Endothelial cell of umbilical vein (primary cell): ENCODE measurements at regions not wholly inside any gene's neighbourhood (a gene's known extent, or its start where the extent isn't known, plus 50 kb on each side); places are given as distances from the start of the nearest gene placed in this dataset.

Experiments
- BruUV-seq: library from RNA; stranded (reverse); fragments of 400-500 nt; replicated peaks from 2 replicates; lab custom pipeline; 2021; lab: Mats Ljungman, UMichigan
- CTCF ChIA-PET: fragments of 300-600, 350-600 bp; sonication (Branson Sonifier 250); formaldehyde crosslinking; loops from one replicate; lab custom pipeline; 2021; ENCODE audit warnings: antibody characterized with exemption, inconsistent platforms; lab: Charles Lee
- POLR2A ChIA-PET: fragments of 300-600, 350-600 bp; sonication (Branson Sonifier 250); formaldehyde crosslinking; loops from one replicate; lab custom pipeline; 2021; ENCODE audit warnings: antibody characterized with exemption, inconsistent platforms; lab: Charles Lee
- DNase-seq: peaks from one replicate; pipeline ENCODE4 v3.0.0-alpha.2; 2011; ENCODE audit warnings: low read depth, low spot score
- FAIRE-seq: peaks from 2 replicates; lab custom pipeline; 2011; peaks lifted over from hg19 to GRCh38; lab: Jason Lieb, UNC
- H2AFZ ChIP-seq: 2 replicates; pipeline ENCODE4 v1.6.0; 2012; ENCODE audit warnings: low read depth, low read length, control low read depth, inconsistent platforms
- H3K27ac ChIP-seq: 2 replicates; pipeline ENCODE4 v1.5.1; 2011; ENCODE audit warnings: low read depth, mild to moderate bottlenecking, control low read depth, low read length, moderate library complexity; ENCODE audit not compliant: insufficient read depth
- H3K27me3 ChIP-seq, 2 experiments: 2 replicates each; pipeline versions ENCODE4 v1.6.0 to v1.6.1; 2011; ENCODE audit warnings: low read length in 2 of 2, mixed read lengths in 1 of 2; ENCODE audit not compliant: control insufficient read depth in 2 of 2, insufficient read depth in 2 of 2
- H3K36me3 ChIP-seq, 2 experiments: 2 replicates in 1 of 2; 3 replicates in 1 of 2; pipeline ENCODE4 v1.5.1; 2011; ENCODE audit warnings: low read length in 2 of 2, mild to moderate bottlenecking in 1 of 2, moderate library complexity in 1 of 2; ENCODE audit not compliant: control insufficient read depth in 2 of 2, insufficient read depth in 2 of 2; ENCODE audit errors: extremely low read depth in 1 of 2
- H3K4me1 ChIP-seq: 3 replicates; pipeline ENCODE4 v1.5.1; 2011; ENCODE audit warnings: mild to moderate bottlenecking, low read length; ENCODE audit not compliant: control insufficient read depth, insufficient read depth; ENCODE audit errors: extremely low read depth
- H3K4me2 ChIP-seq: 2 replicates; pipeline ENCODE4 v1.6.1; 2011; ENCODE audit warnings: low read length, control low read depth, mixed read lengths; ENCODE audit not compliant: insufficient read depth
- H3K4me3 ChIP-seq, 3 experiments: fragments of 200-600 bp in 1 of 3; sonication (generic), shearing (Covaris generic) in 1 of 3; replicated peaks in 1 of 3; 2 replicates each; pipeline ENCODE4 v1.5.1; 2011 to 2016; ENCODE audit warnings: control low read depth in 3 of 3, low read length in 3 of 3, mild to moderate bottlenecking in 2 of 3, inconsistent platforms in 1 of 3, low read depth in 1 of 3, moderate library complexity in 1 of 3; ENCODE audit not compliant: insufficient read depth in 1 of 3
- H3K79me2 ChIP-seq: 2 replicates; pipeline ENCODE4 v1.6.0; 2012; ENCODE audit warnings: low read length, inconsistent platforms; ENCODE audit not compliant: control insufficient read depth, insufficient read depth
- H3K9ac ChIP-seq: replicated peaks from 2 replicates; pipeline ENCODE3; 2011; ENCODE audit warnings: low read length, control low read depth; ENCODE audit not compliant: insufficient read depth; ENCODE audit errors: extremely low read depth
- H3K9me1 ChIP-seq: replicated peaks from 3 replicates; pipeline ENCODE4 v1.6.0; 2011; ENCODE audit warnings: mild to moderate bottlenecking, low read length; ENCODE audit not compliant: control insufficient read depth, insufficient read depth; ENCODE audit errors: extremely low read depth
- H3K9me3 ChIP-seq: replicated peaks from 2 replicates; pipeline ENCODE4 v1.5.1; 2012; ENCODE audit warnings: low read length, inconsistent platforms; ENCODE audit not compliant: control insufficient read depth, insufficient read depth
- H4K20me1 ChIP-seq: replicated peaks from 2 replicates; pipeline ENCODE3; 2011; ENCODE audit warnings: mild to moderate bottlenecking, low read length; ENCODE audit not compliant: control insufficient read depth, insufficient read depth; ENCODE audit errors: extremely low read depth
- CTCF ChIP-seq, 2 donors: IDR thresholded peaks; 1 replicate in 1 of 2; 2 replicates in 1 of 2; pipeline ENCODE4 v1.5.1; 2011; ENCODE audit warnings: low read length in 2 of 2, mild to moderate bottlenecking in 2 of 2, moderate library complexity in 2 of 2, control low read depth in 1 of 2, inconsistent platforms in 1 of 2, low read depth in 1 of 2; ENCODE audit not compliant: insufficient read depth in 1 of 2; ENCODE audit errors: extremely low read depth in 1 of 2
- EZH2 ChIP-seq: IDR thresholded peaks from 2 replicates; pipeline ENCODE4 v1.6.1; 2012; ENCODE audit warnings: borderline replicate concordance, low read depth, mild to moderate bottlenecking, moderate library complexity, low read length, inconsistent platforms; ENCODE audit not compliant: severe bottlenecking
- FOS ChIP-seq: IDR thresholded peaks from 2 replicates; pipeline ENCODE4 v1.6.1; 2011; ENCODE audit warnings: mild to moderate bottlenecking, low read length, moderate library complexity, borderline replicate concordance; ENCODE audit not compliant: insufficient read depth
- GATA2 ChIP-seq: IDR thresholded peaks from 2 replicates; pipeline ENCODE4 v1.7.0; 2011; ENCODE audit warnings: low read depth, mild to moderate bottlenecking, moderate library complexity, mixed read lengths, low read length; ENCODE audit not compliant: insufficient read length, insufficient read depth
- JUN ChIP-seq: IDR thresholded peaks from 2 replicates; pipeline ENCODE4 v1.6.1; 2011; ENCODE audit warnings: borderline replicate concordance, low read depth; ENCODE audit not compliant: insufficient read length, insufficient read depth
- MAX ChIP-seq: IDR thresholded peaks from 2 replicates; pipeline ENCODE4 v1.6.1; 2011; ENCODE audit not compliant: insufficient read depth, insufficient read length
- MYC ChIP-seq: IDR thresholded peaks from one replicate; pipeline ENCODE4 v1.6.1; 2011; ENCODE audit warnings: mild to moderate bottlenecking, low read depth, low read length
- POLR2A ChIP-seq: IDR thresholded peaks from 2 replicates; pipeline ENCODE4 v1.6.1; 2012; ENCODE audit warnings: low read depth, mild to moderate bottlenecking, control low read depth, low read length
- POLR2AphosphoS5 ChIP-seq: IDR thresholded peaks from 2 replicates; pipeline ENCODE4 v1.6.1; 2012; ENCODE audit warnings: low read depth, mild to moderate bottlenecking, control low read depth, low read length, moderate library complexity; ENCODE audit not compliant: insufficient read depth
- dilution Hi-C: fragments of 300-500 bp; cut with MboI; formaldehyde crosslinking; loops from one replicate; pipeline ENCODE4 v1.15.0; 2019; ENCODE audit warnings: low sequenced_read_pairs; ENCODE audit not compliant: extremely low pct_ligation_motif_present
- intact Hi-C: fragments of 100-400 bp; cut with micrococcal nuclease; formaldehyde crosslinking; loops from one replicate; pipeline ENCODE4 v1.10.0; 2022

GRCh38 chr13:99892866-99893504, 78.6 kb downstream of the ZIC5 start:
- Histone ChIP-seq H3K4me2 (no peak overlapping the region), H3K9me1 (no peaks in the 10 kb centered on the region), H3K4me1 (peaks cover 5% of the 10 kb centered on the region), H3K27me3 (peaks cover 35 to 41% of the 10 kb centered on the region in 2 experiments), H3K4me3 (no peak overlapping the region), H3K36me3 (no peaks in the 10 kb centered on the region), H2AFZ (no peak overlapping the region), H3K79me2 (no peaks in the 10 kb centered on the region), H3K9ac (no peak overlapping the region), H4K20me1 (no peaks in the 10 kb centered on the region), H3K27ac (no peak overlapping the region), H3K9me3 (no peaks in the 10 kb centered on the region)
- intact Hi-C loops, result no loop called here
- BruUV-seq, result no TSS peak
- FAIRE-seq, result no peak
- dilution Hi-C loops, result no loop called here
- ChIA-PET CTCF (interaction anchor here (1.8 kb wide), 1 partner anchor 8 kb away, joined by 6 read pairs; no protein-coding TSS in a partner anchor), POLR2A (no interaction called here)
- DNase-seq, result no peak
- no peak for TF ChIP-seq FOS
- TF ChIP-seq JUN, result no peak
- no peak for TF ChIP-seq MYC
- no peak for TF ChIP-seq POLR2A
- no peak for TF ChIP-seq POLR2AphosphoS5
- no peak for TF ChIP-seq MAX
- no peak for TF ChIP-seq CTCF (IDR thresholded peaks at IDR 0.05; ENCODE audit: extremely low read depth in 1 of 2, insufficient read depth in 1 of 2, low read depth in 1 of 2, low read length in 2 of 2)
- no peak for TF ChIP-seq EZH2
- no peak for TF ChIP-seq GATA2
